Osteoblast (primary cell): ENCODE measurements at regions not wholly inside any gene's neighbourhood (a gene's known extent, or its start where the extent isn't known, plus 50 kb on each side); places are given as distances from the start of the nearest gene placed in this dataset.
A peak's percentile ranks its signal among the peaks of the same experiment; 100 is the strongest.
"Not testable (repeated sequence)": the region's sequence is repeated elsewhere in the genome, so short reads cannot be mapped to it uniquely, and the experiment has no call there.

Source experiments
- DNase-seq: peaks from one replicate; pipeline ENCODE4 v3.0.0; 2011; ENCODE audit warnings: low spot score, mixed read lengths; ENCODE audit not compliant: insufficient read length; ENCODE audit errors: missing footprints
- H2AFZ ChIP-seq: 2 replicates; pipeline ENCODE4 v1.6.0; 2011; ENCODE audit warnings: mild to moderate bottlenecking, low read length
- H3K27ac ChIP-seq: 2 replicates; pipeline ENCODE4 v1.5.1; 2011; ENCODE audit warnings: mild to moderate bottlenecking, low read depth, low read length, moderate library complexity
- H3K27me3 ChIP-seq: 2 replicates; pipeline ENCODE4 v1.6.0; 2012; ENCODE audit warnings: mild to moderate bottlenecking, control low read depth, inconsistent platforms, low read length, moderate library complexity; ENCODE audit not compliant: insufficient read depth
- H3K36me3 ChIP-seq: 2 replicates; pipeline ENCODE4 v1.5.1; 2011; ENCODE audit warnings: mild to moderate bottlenecking, low read length, control low read depth, moderate library complexity; ENCODE audit not compliant: insufficient read depth
- H3K4me1 ChIP-seq: 2 replicates; pipeline ENCODE4 v1.5.1; 2011; ENCODE audit warnings: mild to moderate bottlenecking, low read length, control low read depth, moderate library complexity; ENCODE audit not compliant: insufficient read depth
- H3K4me2 ChIP-seq: 2 replicates; pipeline ENCODE4 v1.6.0; 2011; ENCODE audit warnings: mild to moderate bottlenecking, low read length; ENCODE audit not compliant: insufficient read depth
- H3K4me3 ChIP-seq: fragments of 200-600 bp; sonication (generic); 3 replicates; pipeline ENCODE4 v1.5.1; 2012; ENCODE audit warnings: mild to moderate bottlenecking, low read length, inconsistent platforms; ENCODE audit not compliant: insufficient read depth
- H3K79me2 ChIP-seq: 2 replicates; pipeline ENCODE4 v1.6.0; 2012; ENCODE audit warnings: mild to moderate bottlenecking, low read length, control low read depth, inconsistent platforms; ENCODE audit not compliant: insufficient read depth
- H3K9me3 ChIP-seq: 2 replicates; pipeline ENCODE4 v1.5.1; 2011; ENCODE audit warnings: low read depth, low read length, control low read depth
- H4K20me1 ChIP-seq: 2 replicates; pipeline ENCODE4 v1.6.0; 2012; ENCODE audit warnings: mild to moderate bottlenecking, low read length, control low read depth; ENCODE audit not compliant: insufficient read depth

- H3K27me3 ChIP-seq, DNase-seq, H2AFZ ChIP-seq, H3K9me3 ChIP-seq, H4K20me1 ChIP-seq, H3K4me2 ChIP-seq, H3K4me3 ChIP-seq, H3K27ac ChIP-seq, H3K36me3 ChIP-seq, H3K4me1 ChIP-seq, H3K79me2 ChIP-seq: not testable (repeated sequence)
Observed at GRCh38 chr5:177664737-177665136, 64.8 kb downstream of the B4GALT7 start.

GRCh38 chr5:177665172-177665571, 65.2 kb downstream of the B4GALT7 start:
- not testable (repeated sequence) for H3K27me3 ChIP-seq, H3K4me1 ChIP-seq, H2AFZ ChIP-seq, H3K27ac ChIP-seq, H3K4me3 ChIP-seq, H4K20me1 ChIP-seq, H3K4me2 ChIP-seq, DNase-seq, H3K36me3 ChIP-seq, H3K79me2 ChIP-seq, H3K9me3 ChIP-seq

GRCh38 chr5:177665960-177666359, 66.0 kb downstream of the B4GALT7 start:
- H4K20me1 ChIP-seq, H3K9me3 ChIP-seq, H3K27ac ChIP-seq, H2AFZ ChIP-seq, H3K4me3 ChIP-seq, H3K27me3 ChIP-seq, DNase-seq, H3K79me2 ChIP-seq, H3K4me2 ChIP-seq, H3K4me1 ChIP-seq, H3K36me3 ChIP-seq: not testable (repeated sequence)

- not testable (repeated sequence) for H3K4me1 ChIP-seq, H4K20me1 ChIP-seq, DNase-seq, H3K79me2 ChIP-seq, H3K36me3 ChIP-seq, H3K9me3 ChIP-seq, H2AFZ ChIP-seq, H3K27ac ChIP-seq, H3K27me3 ChIP-seq
- Histone ChIP-seq H3K4me3 (peak overlapping the region; percentile 51), H3K4me2 (peak overlapping the region; percentile 67)
Observed at GRCh38 chr5:177671035-177671754, 71.3 kb downstream of the B4GALT7 start.

GRCh38 chr5:177671755-177672690, 72.1 kb downstream of the B4GALT7 start:
- not testable (repeated sequence) for DNase-seq, H3K4me1 ChIP-seq, H3K27me3 ChIP-seq, H3K27ac ChIP-seq, H4K20me1 ChIP-seq, H3K9me3 ChIP-seq, H3K36me3 ChIP-seq, H3K79me2 ChIP-seq, H3K4me2 ChIP-seq, H2AFZ ChIP-seq
- peak overlapping the region; percentile 60 for H3K4me3 ChIP-seq
